ENCODE measurements at regions not wholly inside any gene's neighbourhood (a gene's known extent, or its start where the extent isn't known, plus 50 kb on each side); places are given as distances from the start of the nearest gene placed in this dataset.

- peak in 1 of 2 donors; percentile 53 for DNase-seq
These were observed 64.9 kb upstream of the POLG start for GRCh38 chr15:89399238-89400115.

- DNase-seq = no peak
These were observed 64.2 kb upstream of the POLG start for GRCh38 chr15:89398896-89399237.

GRCh38 chr15:89397653-89398023, 63.0 kb upstream of the POLG start:
- no peak for DNase-seq

- no peak for DNase-seq
These were observed 62.4 kb upstream of the POLG start for GRCh38 chr15:89396723-89397652.

- no peak for DNase-seq
These were observed 61.4 kb upstream of the POLG start for GRCh38 chr15:89395996-89396395.

GRCh38 chr15:89395461-89395871, 60.8 kb upstream of the POLG start:
- DNase-seq = no peak

GRCh38 chr15:89395031-89395430, 60.4 kb upstream of the POLG start:
- DNase-seq = no peak

- no peak for DNase-seq
These were observed 58.4 kb upstream of the POLG start for GRCh38 chr15:89393056-89393455.

- no peak for DNase-seq
These were observed 57.1 kb upstream of the POLG start for GRCh38 chr15:89391685-89392257.

- DNase-seq = no peak
These were observed 55.4 kb upstream of the POLG start for GRCh38 chr15:89389841-89390603.

GRCh38 chr15:89387140-89387903, 52.7 kb upstream of the POLG start:
- DNase-seq = no peak

GRCh38 chr15:89385596-89386331, 51.1 kb upstream of the POLG start:
- no peak for DNase-seq

All from hippocampal formation (tissue), 2 donors.